HL-60 (cell line): ENCODE measurements at regions not wholly inside any gene's neighbourhood (a gene's known extent, or its start where the extent isn't known, plus 50 kb on each side); places are given as distances from the start of the nearest gene placed in this dataset.

Experiments
- CTCF ChIP-seq: IDR thresholded peaks from one replicate; pipeline ENCODE4 v1.5.1; 2011; ENCODE audit warnings: low read length, control low read depth, inconsistent platforms; ENCODE audit not compliant: insufficient read depth
- POLR2AphosphoS5 ChIP-seq: IDR thresholded peaks from 2 replicates; pipeline ENCODE4 v1.6.1; 2012; ENCODE audit warnings: low read depth

GRCh38 chr5:163758283-163758711, 252.9 kb downstream of the MAT2B start:
- TF ChIP-seq CTCF: no peak
- TF ChIP-seq POLR2AphosphoS5: no peak
